HG03558 (cell line): ENCODE measurements at regions not wholly inside any gene's neighbourhood (a gene's known extent, or its start where the extent isn't known, plus 50 kb on each side); places are given as distances from the start of the nearest gene placed in this dataset.

ENCODE experiments used
- ATAC-seq: cut with Tn5 transposase; IDR thresholded peaks from one replicate; pipeline ENCODE4 v1.9.1; 2021; ENCODE audit warnings: moderate number of reproducible peaks; ENCODE audit not compliant: unreplicated experiment; ENCODE audit errors: extremely low read depth

DNA sequence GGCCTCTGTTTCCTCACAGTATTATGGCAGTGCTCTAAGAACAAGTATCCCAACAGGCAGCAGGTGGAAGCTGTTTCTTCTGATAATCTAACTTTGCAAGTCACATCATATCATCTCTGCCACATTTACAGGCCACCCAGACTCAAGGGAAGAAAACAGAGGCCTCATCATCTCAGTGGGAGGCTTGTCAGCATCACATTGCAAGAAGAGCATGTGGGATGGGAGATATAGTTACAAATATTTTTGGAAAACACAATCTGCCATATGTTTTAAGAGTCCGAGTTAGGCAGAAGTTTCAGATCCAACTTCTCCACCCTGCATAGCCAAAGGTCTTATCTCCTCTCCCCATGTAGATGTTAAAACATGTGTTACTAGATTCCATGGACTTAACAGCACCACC lies 130.4 kb upstream of the PDE1C start:
- ATAC-seq = no peak

DNA sequence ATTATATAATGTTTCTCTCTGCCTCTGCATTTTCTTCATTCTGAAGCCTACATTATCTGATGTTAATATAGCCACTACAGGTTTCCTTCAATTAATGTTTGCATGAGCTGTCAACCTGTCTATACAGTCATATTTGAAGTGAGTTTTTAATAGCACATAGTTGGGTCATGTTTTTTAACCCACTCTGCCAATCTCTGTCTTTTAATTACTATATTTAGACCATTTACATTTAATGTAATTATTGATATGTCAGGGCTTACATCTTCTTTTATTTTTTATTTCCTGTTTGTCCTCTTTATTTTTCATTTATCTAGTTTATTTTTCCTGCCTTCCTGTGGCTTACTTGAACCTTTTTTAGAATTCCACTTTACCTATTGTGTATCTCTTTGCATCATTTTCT lies 124.3 kb upstream of the PDE1C start:
- no peak for ATAC-seq

DNA sequence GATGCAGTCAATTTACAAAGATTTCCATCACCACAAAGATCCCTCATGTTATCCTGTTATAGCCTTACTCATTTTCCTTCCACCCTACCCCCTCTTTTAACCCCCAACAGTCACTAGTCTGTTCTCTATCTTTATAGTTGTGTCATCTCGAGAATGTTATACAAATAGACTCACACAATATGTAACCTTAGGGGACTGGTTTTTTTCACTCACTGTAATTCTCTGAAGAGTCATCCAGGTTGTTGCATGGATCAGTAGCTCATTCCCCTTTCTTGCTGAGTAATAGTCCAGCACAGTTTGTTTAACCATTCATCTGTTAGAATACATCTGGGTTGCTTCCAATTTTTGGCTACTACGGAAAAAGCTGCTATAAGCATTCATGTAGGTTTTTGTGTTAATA lies 121.1 kb upstream of the PDE1C start:
- no peak for ATAC-seq

GRCh38 chr7:32179567-32179966 lies 109.4 kb upstream of the PDE1C start:
- ATAC-seq = no peak

DNA sequence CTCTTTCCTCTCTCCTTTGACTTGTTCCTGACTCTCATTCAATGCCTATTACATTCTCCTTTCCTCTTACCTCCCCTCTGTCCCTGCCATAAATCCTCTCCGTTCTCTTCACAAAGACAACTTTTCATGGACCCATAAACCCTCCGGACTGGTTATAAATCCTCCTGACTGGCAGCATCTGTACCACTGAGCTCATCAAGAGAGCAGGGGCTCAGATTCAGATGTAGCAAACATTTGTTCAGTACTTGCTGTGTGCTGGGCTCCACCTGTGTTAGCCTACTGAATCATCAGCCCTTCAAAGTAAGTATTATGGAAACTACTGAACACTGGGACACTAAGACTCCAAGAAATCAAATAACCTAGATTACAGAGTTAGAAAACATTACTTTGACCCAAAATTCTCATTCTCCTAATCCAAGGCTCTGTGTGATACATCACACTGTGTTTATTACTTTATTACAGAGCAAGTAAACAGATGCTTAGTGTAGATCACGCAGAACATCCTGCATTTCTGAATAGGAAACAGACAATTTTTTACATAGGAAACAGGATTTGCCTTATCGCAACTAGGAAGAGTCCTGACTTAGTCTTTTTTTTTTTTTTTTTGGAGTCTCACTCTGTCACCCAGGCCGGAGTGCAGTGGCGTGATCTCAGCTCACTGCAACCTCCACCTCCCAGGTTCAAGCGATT lies 108.6 kb upstream of the PDE1C start:
- ATAC-seq = no peak

- no peak for ATAC-seq
These were observed 107.0 kb upstream of the PDE1C start for GRCh38 chr7:32177232-32177631.

DNA sequence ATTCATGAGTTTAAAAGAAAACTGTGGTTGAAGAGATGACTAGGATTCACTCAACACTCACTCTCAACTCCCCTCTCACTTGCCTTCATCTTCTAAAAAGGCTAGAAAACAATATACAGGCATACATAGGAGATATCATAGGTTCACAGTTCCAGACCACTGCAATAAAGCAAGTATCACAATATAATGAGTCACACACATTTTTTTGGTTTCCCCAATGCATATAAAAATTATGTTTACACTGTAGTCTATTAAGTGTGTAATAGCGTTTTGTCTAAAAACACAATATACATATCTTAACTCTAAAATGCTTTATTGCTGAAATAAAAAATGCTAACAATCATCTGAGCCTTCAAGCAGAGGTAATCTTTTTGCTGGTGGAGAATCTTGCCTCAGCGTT lies 104.9 kb upstream of the PDE1C start:
- no peak for ATAC-seq

- no peak for ATAC-seq
These were observed 101.0 kb upstream of the PDE1C start for GRCh38 chr7:32171248-32171647.

- ATAC-seq = no peak
These were observed 100.6 kb upstream of the PDE1C start for GRCh38 chr7:32170838-32171237.

DNA sequence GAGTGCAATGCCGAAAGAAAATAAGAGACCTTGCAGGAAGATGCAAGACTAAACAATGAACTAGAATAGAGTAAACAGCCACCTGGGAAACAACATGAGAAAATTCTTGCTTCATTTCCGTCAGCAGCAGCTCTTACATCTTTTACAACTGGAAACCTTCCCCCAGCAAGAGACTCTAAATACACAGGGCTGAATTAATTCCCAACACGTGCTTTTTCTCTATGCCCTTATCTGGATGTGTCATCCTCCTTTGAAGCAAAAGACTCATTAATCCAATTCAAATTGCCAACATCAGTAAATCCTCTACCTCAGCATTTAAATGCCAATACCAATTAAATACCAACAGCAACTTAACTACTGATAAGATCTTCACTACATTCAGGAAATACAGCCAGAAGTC lies 99.0 kb upstream of the PDE1C start:
- ATAC-seq = no peak

DNA sequence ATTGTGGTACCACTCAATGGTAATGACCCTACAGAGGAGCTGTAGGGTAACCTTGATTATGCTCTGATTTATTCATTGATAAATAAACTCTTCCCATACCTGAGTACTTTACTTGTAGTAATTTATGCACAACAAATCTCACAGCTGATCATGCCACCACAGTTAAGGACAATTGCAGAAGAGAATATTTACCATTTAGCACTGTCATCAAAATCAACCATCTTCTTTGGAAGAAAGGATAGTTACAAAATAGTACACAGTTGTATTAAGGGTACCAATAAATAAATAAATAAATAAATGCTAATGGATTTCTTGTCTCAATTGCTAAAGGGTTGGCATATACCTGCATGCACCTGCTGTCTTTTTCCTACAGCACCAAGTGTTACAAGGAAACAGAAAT lies 97.6 kb upstream of the PDE1C start:
- no peak for ATAC-seq

- ATAC-seq = no peak
These were observed 97.0 kb upstream of the PDE1C start for GRCh38 chr7:32167256-32167655.

DNA sequence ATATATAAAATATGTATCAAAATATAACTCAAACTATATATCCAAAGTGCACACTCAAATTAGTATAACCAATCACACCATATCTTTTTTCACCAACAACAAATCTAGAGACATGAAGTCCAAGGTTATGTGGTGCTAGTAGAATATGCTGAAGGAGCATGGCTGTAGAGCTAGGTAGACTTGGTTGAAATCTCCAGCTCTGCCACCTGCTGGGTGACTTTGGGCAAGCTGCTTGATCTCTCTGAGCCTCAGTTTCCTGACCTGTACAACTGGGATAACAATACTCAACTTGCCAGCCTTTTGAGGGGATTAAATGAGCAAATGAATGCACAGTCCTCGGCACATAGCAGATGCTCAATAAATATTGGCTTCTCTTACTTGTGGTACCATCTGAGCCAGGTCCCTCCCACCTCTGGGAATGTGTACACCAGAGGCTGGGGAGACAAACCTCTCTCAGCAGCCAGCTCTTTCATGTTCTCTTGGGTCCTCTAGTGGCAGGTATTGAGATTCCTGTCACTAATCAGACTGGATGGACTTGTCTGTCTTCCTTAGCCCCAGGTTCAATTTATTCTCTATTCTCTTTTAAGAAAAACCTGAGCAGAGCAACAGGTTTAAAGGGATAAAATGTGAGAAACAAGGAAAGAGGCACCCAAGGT lies 94.3 kb upstream of the PDE1C start:
- ATAC-seq = no peak

DNA sequence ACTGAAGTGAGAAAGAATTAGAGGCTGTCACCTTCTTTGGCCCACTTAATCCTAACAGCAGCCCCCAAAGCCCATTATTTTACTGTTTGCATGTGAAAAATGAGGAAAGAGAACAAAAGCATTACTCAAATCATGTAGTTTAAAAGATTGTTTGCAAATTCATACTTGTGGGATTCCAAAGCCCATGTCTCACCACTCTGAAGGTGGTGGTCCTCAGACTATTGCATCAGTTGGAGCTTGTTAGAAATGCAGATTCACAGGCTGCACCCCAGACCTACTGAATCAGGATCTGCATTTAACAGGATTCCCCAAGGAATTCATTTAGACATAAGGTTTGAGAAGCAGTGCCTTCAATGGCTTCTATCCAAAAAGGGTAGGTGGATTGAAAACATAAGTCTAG lies 93.7 kb upstream of the PDE1C start:
- no peak for ATAC-seq

DNA sequence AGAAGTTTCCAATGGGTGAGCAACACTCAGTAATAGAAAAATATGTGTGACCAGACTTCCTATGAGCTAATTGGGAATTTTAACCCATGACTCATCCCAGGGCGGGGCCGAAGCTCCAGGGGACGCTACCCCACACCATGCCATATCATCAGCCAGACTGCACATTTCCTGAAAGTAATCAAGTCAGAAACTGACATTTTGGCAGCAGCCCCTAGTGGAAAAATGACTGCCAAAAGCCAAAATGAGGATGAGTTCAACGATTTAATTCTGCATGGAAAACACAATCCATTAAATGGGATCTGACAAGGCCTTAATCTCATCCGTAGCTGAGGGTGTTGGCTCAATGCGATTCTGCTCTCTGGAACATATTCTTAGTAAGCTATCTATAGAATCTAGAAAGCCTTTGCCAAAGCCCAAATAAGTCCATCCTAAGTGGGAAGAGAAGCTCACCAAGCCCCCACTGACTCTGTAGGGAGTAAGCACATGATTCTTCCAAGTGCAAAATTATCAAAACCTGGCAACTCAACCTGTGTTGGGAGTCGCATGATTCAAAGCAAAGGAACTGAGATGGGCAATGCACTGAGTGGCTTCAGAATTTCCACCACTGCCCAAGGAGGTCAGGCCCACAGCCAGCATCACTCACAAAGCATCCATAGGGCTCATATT lies 93.1 kb upstream of the PDE1C start:
- ATAC-seq = no peak

DNA sequence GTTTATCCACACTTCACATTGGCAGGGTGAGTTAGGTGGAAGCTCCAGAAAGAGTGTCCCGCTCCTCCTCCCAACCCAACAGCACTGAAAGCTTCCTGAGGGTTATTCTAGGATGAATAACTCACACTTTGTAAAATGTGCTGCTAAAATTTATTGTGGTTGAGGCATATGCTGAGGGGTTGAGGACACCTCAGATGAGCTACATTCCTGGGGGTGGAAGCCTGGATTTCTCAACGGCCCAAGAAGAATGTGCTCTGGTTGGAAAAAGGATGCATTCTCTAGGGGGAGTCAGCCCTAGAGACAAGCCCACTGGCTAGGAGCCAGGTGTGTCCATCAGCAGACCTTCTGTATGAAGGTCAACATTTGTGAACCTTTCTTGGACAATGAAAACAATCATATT lies 91.5 kb upstream of the PDE1C start:
- ATAC-seq = no peak

DNA sequence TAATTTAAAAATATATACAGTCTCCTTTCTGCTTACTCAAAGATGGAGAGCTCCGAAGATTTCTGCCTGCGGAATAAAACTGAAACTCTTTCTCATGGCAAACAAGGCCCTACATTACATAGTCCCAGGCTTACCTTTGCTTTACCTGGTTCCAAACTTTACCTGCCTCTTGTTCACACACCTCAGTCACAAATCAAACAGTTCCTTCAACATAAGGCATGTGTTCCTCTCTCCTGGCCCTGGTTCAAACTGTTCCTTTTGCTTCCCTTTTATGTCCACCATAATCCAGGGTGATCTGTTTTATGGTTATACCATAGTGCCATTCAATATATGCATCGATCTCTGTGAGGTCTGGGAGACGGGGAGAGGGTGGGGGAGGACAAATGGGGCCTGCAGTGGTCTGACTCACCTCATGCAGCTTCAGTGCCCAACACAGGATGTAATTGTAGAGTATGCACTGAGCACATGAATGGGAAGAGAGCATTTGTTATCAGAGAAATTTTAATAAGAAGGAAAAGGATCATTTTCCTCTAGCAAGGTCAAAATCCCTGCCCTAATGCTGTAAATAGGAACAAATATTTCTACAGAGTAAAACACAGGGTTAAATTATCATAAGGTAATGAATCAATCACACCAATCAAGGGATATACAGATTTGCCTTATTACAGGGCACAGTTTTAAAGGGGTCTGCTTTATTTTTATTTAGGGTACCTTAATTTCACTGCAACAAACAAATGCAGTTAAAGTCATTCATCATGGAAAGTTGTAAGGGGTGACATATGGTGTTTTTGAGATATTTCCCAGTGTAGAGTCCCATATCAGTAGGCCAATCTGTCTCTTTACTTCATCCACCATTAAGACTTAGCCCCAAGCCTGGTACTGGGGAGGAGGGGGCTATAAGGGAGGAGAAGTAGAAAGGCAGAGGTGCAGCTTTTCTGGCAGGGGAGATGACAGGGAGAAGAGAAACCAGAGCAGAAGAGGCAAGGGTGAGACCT lies 88.8 kb upstream of the PDE1C start:
- no peak for ATAC-seq

DNA sequence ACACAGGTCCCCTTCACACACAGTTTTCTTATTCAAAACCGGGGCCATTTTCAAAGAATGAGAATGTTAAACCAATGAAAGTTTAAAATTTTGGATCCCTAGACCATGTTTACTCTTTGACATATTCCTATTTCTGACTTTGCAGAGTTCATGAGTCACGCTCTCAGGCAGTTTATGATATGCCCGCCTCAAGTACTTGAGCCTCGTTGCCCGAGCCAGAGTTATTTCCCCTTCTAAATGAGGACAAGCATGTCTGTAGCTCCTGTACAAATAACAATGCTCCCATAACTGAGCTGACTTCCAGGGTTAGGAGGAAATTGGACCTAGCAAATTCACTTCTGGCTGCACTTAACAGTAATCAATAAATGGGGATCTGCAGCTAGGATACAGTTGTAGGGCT lies 87.9 kb upstream of the PDE1C start:
- no peak for ATAC-seq

DNA sequence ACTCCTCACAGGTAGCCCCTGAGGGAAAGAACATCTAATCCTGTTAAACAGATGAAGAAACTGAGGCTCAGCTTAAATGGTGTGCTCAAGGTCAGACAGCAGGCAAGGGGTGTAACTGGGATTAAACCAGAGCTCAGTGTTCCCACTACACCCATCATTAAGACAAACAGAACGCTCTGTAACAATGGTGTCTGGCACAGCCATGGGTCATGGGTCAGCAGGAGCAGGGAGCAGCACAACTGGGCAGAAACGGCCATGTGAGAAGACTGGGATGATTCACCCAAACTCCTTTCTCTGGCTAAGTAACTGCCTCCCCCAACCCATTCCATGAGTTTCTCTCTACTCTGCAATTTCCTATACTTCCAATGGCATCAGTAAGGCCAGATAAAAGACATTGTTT lies 85.5 kb upstream of the PDE1C start:
- ATAC-seq = no peak

GRCh38 chr7:32154797-32155196 lies 84.6 kb upstream of the PDE1C start:
- no peak for ATAC-seq

DNA sequence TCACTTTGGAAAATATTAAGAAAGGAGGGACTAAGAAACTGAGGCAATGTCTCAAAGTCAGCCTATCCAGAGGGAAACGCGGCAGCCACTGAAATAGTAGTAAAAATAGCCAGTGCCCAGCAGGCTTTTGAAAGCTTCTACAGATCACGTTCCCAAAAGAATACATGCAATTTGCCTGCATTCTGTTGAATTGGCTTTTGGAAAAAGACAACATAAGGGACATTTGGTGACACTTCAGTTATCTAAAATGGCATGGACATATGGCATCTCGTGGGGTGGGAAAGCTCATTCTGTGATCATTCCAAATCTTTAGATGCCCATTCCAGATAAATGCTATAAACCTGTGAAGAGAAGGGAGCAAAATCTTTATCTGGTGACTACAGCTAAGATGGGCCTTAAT lies 82.8 kb upstream of the PDE1C start:
- ATAC-seq = no peak
